ENCODE measurements at regions not wholly inside any gene's neighbourhood (a gene's known extent, or its start where the extent isn't known, plus 50 kb on each side); places are given as distances from the start of the nearest gene placed in this dataset.

DNA sequence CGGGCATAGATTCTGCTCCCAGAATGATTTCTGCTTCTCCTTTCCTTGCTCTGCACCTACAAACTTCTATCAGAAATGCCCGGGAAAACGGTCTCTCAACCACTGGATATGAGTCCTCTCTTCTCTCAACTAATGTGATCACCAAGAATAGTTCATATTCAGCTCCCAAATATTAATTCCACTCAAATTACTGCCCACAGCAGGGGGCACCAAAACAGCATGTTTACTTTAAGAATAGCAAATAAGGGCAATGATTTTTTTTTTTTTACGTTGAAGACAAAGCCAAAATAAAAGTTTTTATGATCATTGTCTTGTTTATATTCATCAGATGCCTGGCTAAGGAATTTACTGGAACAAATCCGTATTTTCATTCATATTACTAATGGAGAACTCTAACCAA is 94.9 kb upstream of the PRSS1 start:
- TF ChIP-seq, protein P1, sequence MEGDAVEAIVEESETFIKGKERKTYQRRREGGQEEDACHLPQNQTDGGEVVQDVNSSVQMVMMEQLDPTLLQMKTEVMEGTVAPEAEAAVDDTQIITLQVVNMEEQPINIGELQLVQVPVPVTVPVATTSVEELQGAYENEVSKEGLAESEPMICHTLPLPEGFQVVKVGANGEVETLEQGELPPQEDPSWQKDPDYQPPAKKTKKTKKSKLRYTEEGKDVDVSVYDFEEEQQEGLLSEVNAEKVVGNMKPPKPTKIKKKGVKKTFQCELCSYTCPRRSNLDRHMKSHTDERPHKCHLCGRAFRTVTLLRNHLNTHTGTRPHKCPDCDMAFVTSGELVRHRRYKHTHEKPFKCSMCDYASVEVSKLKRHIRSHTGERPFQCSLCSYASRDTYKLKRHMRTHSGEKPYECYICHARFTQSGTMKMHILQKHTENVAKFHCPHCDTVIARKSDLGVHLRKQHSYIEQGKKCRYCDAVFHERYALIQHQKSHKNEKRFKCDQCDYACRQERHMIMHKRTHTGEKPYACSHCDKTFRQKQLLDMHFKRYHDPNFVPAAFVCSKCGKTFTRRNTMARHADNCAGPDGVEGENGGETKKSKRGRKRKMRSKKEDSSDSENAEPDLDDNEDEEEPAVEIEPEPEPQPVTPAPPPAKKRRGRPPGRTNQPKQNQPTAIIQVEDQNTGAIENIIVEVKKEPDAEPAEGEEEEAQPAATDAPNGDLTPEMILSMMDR (conservative IDR thresholded peaks at IDR 0.05), result 0 out of 2 replicates have a peak, but pooled peaks have one; percentile 27
- no peak for TF ChIP-seq EZH2 (IDR thresholded peaks at IDR 0.05; ENCODE audit: low read depth)

Data from PC-9 (cell line).